ENCODE measurements at regions not wholly inside any gene's neighbourhood (a gene's known extent, or its start where the extent isn't known, plus 50 kb on each side); places are given as distances from the start of the nearest gene placed in this dataset.

DNA sequence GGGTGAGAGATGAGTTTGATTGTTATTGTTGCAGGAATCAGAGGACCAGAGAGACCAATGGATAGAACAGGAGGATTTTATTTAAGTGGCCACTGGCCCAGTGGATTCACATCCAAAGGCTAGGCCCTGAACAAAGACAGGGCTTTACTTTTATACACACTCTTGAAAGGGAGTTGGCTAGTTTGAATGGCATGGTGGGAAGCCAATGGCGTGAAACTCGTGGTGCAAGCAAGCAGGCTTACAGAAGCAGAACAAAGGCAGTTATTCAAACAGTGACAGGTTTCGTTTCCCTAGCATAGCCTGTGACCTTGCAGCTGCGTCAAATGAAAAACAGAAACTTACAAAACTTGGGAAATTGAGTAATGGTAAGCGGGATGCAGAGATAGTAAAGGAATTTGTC is 110.2 kb upstream of the PRDX4 start:
- TF ChIP-seq EZH2 (IDR thresholded peaks at IDR 0.05; ENCODE audit: insufficient read depth, poor library complexity, severe bottlenecking): no peak
- no peak for TF ChIP-seq EZH2phosphoT487 (IDR thresholded peaks at IDR 0.05; ENCODE audit: insufficient read depth, low read depth)

Measured in GM23248 (cell line).